IMR-90 (cell line): ENCODE measurements at regions not wholly inside any gene's neighbourhood (a gene's known extent, or its start where the extent isn't known, plus 50 kb on each side); places are given as distances from the start of the nearest gene placed in this dataset.

Source experiments
- ATAC-seq: fragments of 200-7000 bp; cut with Tn5 transposase; 2 replicates; pipeline ENCODE4 v1.9.1; 2020; ENCODE audit warnings: low read depth, mild to moderate bottlenecking, moderate library complexity
- BruUV-seq: library from RNA; stranded (reverse); fragments of 400-500 nt; replicated peaks from 2 replicates; lab custom pipeline; 2021; lab: Mats Ljungman, UMichigan
- CTCF ChIA-PET: fragments of 300-600 bp; formaldehyde crosslinking; extraction: SDS; loops from one replicate; lab custom pipeline; 2021; ENCODE audit warnings: antibody characterized with exemption; lab: Yijun Ruan, JAX
- POLR2A ChIA-PET: fragments of 300-600 bp; sonication (Branson Sonifier 250); formaldehyde crosslinking; loops from one replicate; lab custom pipeline; 2022; ENCODE audit warnings: antibody characterized with exemption; ENCODE audit not compliant: unreplicated experiment; lab: Charles Lee
- DNase-seq: peaks from one replicate; pipeline ENCODE4 v3.0.0; 2013
- H2AFZ ChIP-seq: replicated peaks from 2 replicates; pipeline ENCODE3; 2013; ENCODE audit warnings: low read length, mild to moderate bottlenecking; ENCODE audit not compliant: poor library complexity
- H2AK5ac ChIP-seq: 2 replicates; pipeline ENCODE4 v1.6.1; 2013; ENCODE audit warnings: low read depth, low read length, inconsistent platforms
- H2AK9ac ChIP-seq: replicated peaks from 2 replicates; pipeline ENCODE3; 2013; ENCODE audit warnings: mild to moderate bottlenecking, low read depth, low read length, moderate library complexity; ENCODE audit not compliant: poor library complexity
- H2BK120ac ChIP-seq: 2 replicates; pipeline ENCODE4 v1.6.1; 2013; ENCODE audit warnings: low read depth, low read length, inconsistent platforms
- H2BK15ac ChIP-seq: 3 replicates; pipeline ENCODE4 v1.6.1; 2013; ENCODE audit warnings: low read depth, low read length, inconsistent platforms
- H2BK20ac ChIP-seq: 2 replicates; pipeline ENCODE4 v1.6.1; 2013; ENCODE audit warnings: low read depth, mild to moderate bottlenecking, inconsistent platforms, low read length, moderate library complexity
- H2BK5ac ChIP-seq: 2 replicates; pipeline ENCODE4 v1.6.1; 2013; ENCODE audit warnings: mild to moderate bottlenecking, low read depth, low read length, inconsistent platforms; ENCODE audit not compliant: poor library complexity, severe bottlenecking
- H3K14ac ChIP-seq: replicated peaks from 2 replicates; pipeline ENCODE4 v1.6.1; 2013; ENCODE audit warnings: low read depth, low read length, inconsistent platforms
- H3K18ac ChIP-seq: 2 replicates; pipeline ENCODE4 v1.6.1; 2013; ENCODE audit warnings: low read depth, low read length, control low read depth
- H3K23ac ChIP-seq: 2 replicates; pipeline ENCODE4 v1.6.1; 2013; ENCODE audit warnings: low read depth, low read length, inconsistent platforms
- H3K27ac ChIP-seq: 2 replicates; pipeline ENCODE4 v1.5.1; 2013; ENCODE audit warnings: mild to moderate bottlenecking, control low read depth, low read length; ENCODE audit not compliant: insufficient read depth
- H3K27me3 ChIP-seq: 2 replicates; pipeline ENCODE4 v1.6.1; 2013; ENCODE audit warnings: low read length; ENCODE audit not compliant: control insufficient read depth, insufficient read depth
- H3K36me3 ChIP-seq: 2 replicates; pipeline ENCODE4 v1.6.1; 2013; ENCODE audit warnings: low read length, mixed read lengths; ENCODE audit not compliant: control insufficient read depth, insufficient read depth
- H3K4ac ChIP-seq: 2 replicates; pipeline ENCODE4 v1.6.1; 2013; ENCODE audit warnings: low read depth, low read length, inconsistent platforms
- H3K4me1 ChIP-seq: 2 replicates; pipeline ENCODE4 v1.6.1; 2013; ENCODE audit warnings: low read length, mixed read lengths; ENCODE audit not compliant: control insufficient read depth, insufficient read depth
- H3K4me2 ChIP-seq: 2 replicates; pipeline ENCODE4 v1.6.1; 2013; ENCODE audit warnings: low read depth, mild to moderate bottlenecking, control low read depth, low read length, moderate library complexity
- H3K4me3 ChIP-seq: 2 replicates; pipeline ENCODE4 v1.5.1; 2013; ENCODE audit warnings: low read depth, mild to moderate bottlenecking, control low read depth, low read length, moderate library complexity; ENCODE audit not compliant: insufficient read depth
- H3K56ac ChIP-seq: 2 replicates; pipeline ENCODE4 v1.6.1; 2013; ENCODE audit warnings: low read length, inconsistent platforms; ENCODE audit not compliant: insufficient read depth; ENCODE audit errors: extremely low read depth
- H3K79me1 ChIP-seq, 2 experiments: 2 replicates each; pipeline ENCODE4 v1.6.1; 2013; ENCODE audit warnings: low read length in 2 of 2, inconsistent platforms in 1 of 2, low read depth in 1 of 2
- H3K9ac ChIP-seq: 2 replicates; pipeline ENCODE4 v1.6.1; 2013; ENCODE audit warnings: low read depth, low read length, control low read depth
- H3K9me1 ChIP-seq: 2 replicates; pipeline ENCODE4 v1.6.1; 2013; ENCODE audit warnings: low read length, inconsistent platforms; ENCODE audit not compliant: insufficient read depth
- H3K9me3 ChIP-seq: 2 replicates; pipeline ENCODE4 v1.6.1; 2013; ENCODE audit warnings: low read length; ENCODE audit not compliant: control insufficient read depth, insufficient read depth
- H4K20me1 ChIP-seq: 2 replicates; pipeline ENCODE4 v1.6.1; 2013; ENCODE audit warnings: low read length, inconsistent platforms; ENCODE audit not compliant: insufficient read depth
- H4K5ac ChIP-seq: 2 replicates; pipeline ENCODE4 v1.6.1; 2013; ENCODE audit warnings: mild to moderate bottlenecking, low read depth, low read length, control low read depth
- H4K8ac ChIP-seq, 2 experiments: 2 replicates each; pipeline ENCODE4 v1.6.1; 2013; ENCODE audit warnings: low read depth in 2 of 2, low read length in 2 of 2, control low read depth in 1 of 2, inconsistent platforms in 1 of 2
- H4K91ac ChIP-seq: 2 replicates; pipeline ENCODE4 v1.6.1; 2013; ENCODE audit warnings: low read depth, low read length, inconsistent platforms; ENCODE audit not compliant: insufficient read depth
- BHLHE40 ChIP-seq: fragments of 150-350 bp; IDR thresholded peaks from 2 replicates; pipeline ENCODE4 v1.6.1; 2016; ENCODE audit warnings: mild to moderate bottlenecking, low read depth, low read length
- CEBPB ChIP-seq: IDR thresholded peaks from 2 replicates; pipeline ENCODE4 v1.6.1; 2012; ENCODE audit warnings: low read depth, low read length, improper control_type of control experiment
- CHD1 ChIP-seq: IDR thresholded peaks from 2 replicates; pipeline ENCODE4 v1.6.1; 2012; ENCODE audit warnings: low read depth, low read length, improper control_type of control experiment
- CTCF ChIP-seq: conservative IDR thresholded peaks from 2 replicates; pipeline ENCODE4 v1.5.1; 2012; ENCODE audit warnings: mild to moderate bottlenecking, low read depth, low read length, improper control_type of control experiment
- ELK1 ChIP-seq: fragments of 150-350 bp; IDR thresholded peaks from 2 replicates; pipeline ENCODE4 v1.6.1; 2016; ENCODE audit warnings: low read depth, mild to moderate bottlenecking, low read length, moderate library complexity, borderline replicate concordance
- FOS ChIP-seq: fragments of 150-350 bp; IDR thresholded peaks from 2 replicates; pipeline ENCODE4 v1.6.1; 2016; ENCODE audit warnings: low read depth, low read length
- MAFK ChIP-seq: IDR thresholded peaks from 2 replicates; pipeline ENCODE4 v1.6.1; 2012; ENCODE audit warnings: low read depth, low read length, improper control_type of control experiment
- MAZ ChIP-seq: IDR thresholded peaks from 2 replicates; pipeline ENCODE4 v1.6.1; 2012; ENCODE audit warnings: low read depth, mild to moderate bottlenecking, low read length, improper control_type of control experiment, moderate library complexity, borderline replicate concordance
- MXI1 ChIP-seq: IDR thresholded peaks from 2 replicates; pipeline ENCODE4 v1.6.1; 2012; ENCODE audit warnings: low read depth, mild to moderate bottlenecking, low read length, moderate library complexity, borderline replicate concordance
- NFE2L2 ChIP-seq: fragments of 150-350 bp; IDR thresholded peaks from 2 replicates; pipeline ENCODE4 v1.6.1; 2016; ENCODE audit warnings: low read depth, mild to moderate bottlenecking, low read length
- POLR2A ChIP-seq: IDR thresholded peaks from 2 replicates; pipeline ENCODE4 v1.6.1; 2012; ENCODE audit warnings: mild to moderate bottlenecking, low read depth, low read length
- RAD21 ChIP-seq: IDR thresholded peaks from 2 replicates; pipeline ENCODE4 v1.6.1; 2012; ENCODE audit warnings: low read length, improper control_type of control experiment
- RCOR1 ChIP-seq: IDR thresholded peaks from 2 replicates; pipeline ENCODE4 v1.6.1; 2012; ENCODE audit warnings: mild to moderate bottlenecking, low read length, improper control_type of control experiment; ENCODE audit not compliant: insufficient replicate concordance
- RFX5 ChIP-seq: IDR thresholded peaks from 2 replicates; pipeline ENCODE4 v1.8.0; 2012; ENCODE audit warnings: low read depth, mild to moderate bottlenecking, low read length, moderate library complexity
- USF2 ChIP-seq: fragments of 150-350 bp; IDR thresholded peaks from 2 replicates; pipeline ENCODE4 v1.6.1; 2017; ENCODE audit warnings: mild to moderate bottlenecking, antibody characterized with exemption, low read length, low read depth
- WGBS, 2 experiments: methylation state at CpG; one replicate each; pipeline versions ENCODE4 v1.1.5 to v1.1.7; 2013; ENCODE audit warnings: missing lambda C conversion rate in 2 of 2; ENCODE audit not compliant: insufficient read length in 1 of 2; ENCODE audit errors: extremely low coverage in 2 of 2; 5-methylcytosine and 5-hydroxymethylcytosine counted together
- dilution Hi-C: fragments of 300-500 bp; cut with HindIII; formaldehyde crosslinking; loops from one replicate; pipeline ENCODE4 v1.14.3; 2018; ENCODE audit warnings: low sequenced_read_pairs; ENCODE audit not compliant: unreplicated experiment
- in situ Hi-C: fragments of 300-500 bp; cut with MboI; formaldehyde crosslinking; loops from 3 replicates; pipeline ENCODE4 v1.14.3; 2019; ENCODE audit warnings: low sequenced_read_pairs, inconsistent platforms, mixed read lengths
- intact Hi-C: fragments of 100-400 bp; cut with micrococcal nuclease; formaldehyde crosslinking; loops from 2 replicates; pipeline ENCODE4 v1.10.0; 2022

GRCh38 chr16:54748611-54749190 is 182.0 kb upstream of the IRX5 start:
- H3K4me2 ChIP-seq, result no peak overlapping the region
- intact Hi-C loops (no loop called here), dilution Hi-C loops (no loop called here), in situ Hi-C loops (no loop called here)
- H3K4me1 ChIP-seq, result no peaks in the 10 kb centered on the region
- ATAC-seq (no peak), DNase-seq (no peak)
- no peak overlapping the region for H3K4me3 ChIP-seq
- no peak overlapping the region for H3K14ac ChIP-seq
- H2AFZ ChIP-seq, result no peak overlapping the region
- H4K5ac ChIP-seq, result no peak overlapping the region
- H3K56ac ChIP-seq, result no peak overlapping the region
- H2AK9ac ChIP-seq, result no peak overlapping the region
- H3K27me3 ChIP-seq, result no peaks in the 10 kb centered on the region
- H3K23ac ChIP-seq, result no peak overlapping the region
- H2BK20ac ChIP-seq, result no peak overlapping the region
- peaks cover 6% of the 10 kb centered on the region; the same call in 1 of the 2 replicates for H3K9me3 ChIP-seq
- no peak overlapping the region for H2BK5ac ChIP-seq
- H2AK5ac ChIP-seq, result no peak overlapping the region
- no peaks in the 10 kb centered on the region for H4K20me1 ChIP-seq
- no peak overlapping the region for H3K4ac ChIP-seq
- H3K9me1 ChIP-seq, result no peaks in the 10 kb centered on the region
- H2BK15ac ChIP-seq, result no peak overlapping the region
- H3K79me1 ChIP-seq, result no peaks in the 10 kb centered on the region
- no peaks in the 10 kb centered on the region for H3K36me3 ChIP-seq
- no peak overlapping the region for H4K91ac ChIP-seq
- POLR2A ChIA-PET, result no interaction called here
- H4K8ac ChIP-seq, result no peak overlapping the region
- TF ChIP-seq CEBPB (no peak), BHLHE40 (no peak), RCOR1 (no peak), CHD1 (no peak), ELK1 (no peak), MAFK (no peak), MXI1 (no peak), FOS (no peak), RAD21 (no peak), POLR2A (no peak), MAZ (no peak), USF2 (no peak), RFX5 (no peak), NFE2L2 (no peak), CTCF (no peak)
- H3K9ac ChIP-seq, result no peak overlapping the region
- no peak overlapping the region for H3K18ac ChIP-seq
- no CpG with 5 or more reads among the region's 6 CpGs for WGBS, 2 experiments
- CTCF ChIA-PET, result no interaction called here
- H2BK120ac ChIP-seq, result no peak overlapping the region
- H3K27ac ChIP-seq, result no peak overlapping the region
- no TSS peak for BruUV-seq
